ENCODE measurements at regions not wholly inside any gene's neighbourhood (a gene's known extent, or its start where the extent isn't known, plus 50 kb on each side); places are given as distances from the start of the nearest gene placed in this dataset.

GRCh38 chr7:84841809-84842208, 345.0 kb downstream of the SEMA3D start:
- Histone ChIP-seq H3K27ac (no peak overlapping the region), H3K9ac (no peak overlapping the region), H3F3A (ENCODE audit: low read depth) (no peaks in the 10 kb centered on the region), H3K9me3 (ENCODE audit: low read depth) (no peaks in the 10 kb centered on the region), H3K79me2 (ENCODE audit: low read depth) (no peaks in the 10 kb centered on the region), H4K20me1 (ENCODE audit: low read depth) (no peaks in the 10 kb centered on the region), H3K36me3 (no peaks in the 10 kb centered on the region), H3K4me1 (no peaks in the 10 kb centered on the region), H3K27me3 (no peaks in the 10 kb centered on the region), H3K4me3 (no peak overlapping the region), H2AFZ (replicated peaks) (no peak overlapping the region), H3K4me2 (no peak overlapping the region)
- H3K27ac Mint-ChIP-seq: no peak overlapping the region
- no peak for TF ChIP-seq CTCF (IDR thresholded peaks at IDR 0.05)
- TF ChIP-seq EZH2phosphoT487 (IDR thresholded peaks at IDR 0.05): no peak
- TF ChIP-seq EZH2 (IDR thresholded peaks at IDR 0.05): no peak
- no peak overlapping the region for H3K4me3 Mint-ChIP-seq
- no peaks in the 10 kb centered on the region for H3K9me3 Mint-ChIP-seq
- no peaks in the 10 kb centered on the region for H3K36me3 Mint-ChIP-seq
- DNase-seq (ENCODE audit: low spot score): no peak
- no peaks in the 10 kb centered on the region for H3K4me1 Mint-ChIP-seq
- H3K27me3 Mint-ChIP-seq (ENCODE audit: insufficient read depth, low read depth): no peaks in the 10 kb centered on the region

- H3F3A ChIP-seq (ENCODE audit: low read depth): no peaks in the 10 kb centered on the region
- no peaks in the 10 kb centered on the region for H3K79me2 ChIP-seq (ENCODE audit: low read depth)
- Mint-ChIP-seq H3K36me3 (no peaks in the 10 kb centered on the region), H3K27ac (no peak overlapping the region), H3K4me3 (no peak overlapping the region), H3K27me3 (ENCODE audit: insufficient read depth, low read depth) (no peaks in the 10 kb centered on the region), H3K9me3 (no peaks in the 10 kb centered on the region), H3K4me1 (no peaks in the 10 kb centered on the region)
- TF ChIP-seq CTCF (IDR thresholded peaks at IDR 0.05) (no peak), EZH2phosphoT487 (IDR thresholded peaks at IDR 0.05) (no peak), EZH2 (IDR thresholded peaks at IDR 0.05) (no peak)
- H3K9me3 ChIP-seq (ENCODE audit: low read depth): no peaks in the 10 kb centered on the region
- H2AFZ ChIP-seq (replicated peaks): no peak overlapping the region
- H3K9ac ChIP-seq: no peak overlapping the region
- H3K4me3 ChIP-seq: no peak overlapping the region
- no peak overlapping the region for H3K27ac ChIP-seq
- no peaks in the 10 kb centered on the region for H4K20me1 ChIP-seq (ENCODE audit: low read depth)
- no peak for DNase-seq (ENCODE audit: low spot score)
- H3K27me3 ChIP-seq: no peaks in the 10 kb centered on the region
- H3K36me3 ChIP-seq: no peaks in the 10 kb centered on the region
- H3K4me2 ChIP-seq: no peak overlapping the region
- H3K4me1 ChIP-seq: no peaks in the 10 kb centered on the region
Observed at GRCh38 chr7:84838857-84839256, 348.0 kb downstream of the SEMA3D start.

GRCh38 chr7:84837405-84837804, 349.5 kb downstream of the SEMA3D start:
- TF ChIP-seq EZH2 (IDR thresholded peaks at IDR 0.05) (no peak), EZH2phosphoT487 (IDR thresholded peaks at IDR 0.05) (no peak), CTCF (IDR thresholded peaks at IDR 0.05) (no peak)
- Mint-ChIP-seq H3K4me1 (no peaks in the 10 kb centered on the region), H3K9me3 (no peaks in the 10 kb centered on the region), H3K36me3 (no peaks in the 10 kb centered on the region), H3K27me3 (ENCODE audit: insufficient read depth, low read depth) (no peaks in the 10 kb centered on the region), H3K27ac (no peak overlapping the region), H3K4me3 (no peak overlapping the region)
- no peaks in the 10 kb centered on the region for H3K9me3 ChIP-seq (ENCODE audit: low read depth)
- DNase-seq (ENCODE audit: low spot score): no peak
- no peaks in the 10 kb centered on the region for H3K36me3 ChIP-seq
- H3K4me2 ChIP-seq: no peak overlapping the region
- H3F3A ChIP-seq (ENCODE audit: low read depth): no peaks in the 10 kb centered on the region
- H2AFZ ChIP-seq (replicated peaks): no peak overlapping the region
- H3K79me2 ChIP-seq (ENCODE audit: low read depth): no peaks in the 10 kb centered on the region
- H3K9ac ChIP-seq: no peak overlapping the region
- no peaks in the 10 kb centered on the region for H3K27me3 ChIP-seq
- H3K4me3 ChIP-seq: no peak overlapping the region
- H4K20me1 ChIP-seq (ENCODE audit: low read depth): no peaks in the 10 kb centered on the region
- H3K27ac ChIP-seq: no peak overlapping the region
- no peaks in the 10 kb centered on the region for H3K4me1 ChIP-seq

- H3K4me1 Mint-ChIP-seq: no peaks in the 10 kb centered on the region
- no peak overlapping the region for H3K9ac ChIP-seq
- no peaks in the 10 kb centered on the region for H3K9me3 Mint-ChIP-seq
- no peak overlapping the region for H3K27ac Mint-ChIP-seq
- no peak overlapping the region for H3K4me3 Mint-ChIP-seq
- H3K27me3 ChIP-seq: no peaks in the 10 kb centered on the region
- H4K20me1 ChIP-seq (ENCODE audit: low read depth): no peaks in the 10 kb centered on the region
- H3K79me2 ChIP-seq (ENCODE audit: low read depth): no peaks in the 10 kb centered on the region
- no peak for DNase-seq (ENCODE audit: low spot score)
- no peaks in the 10 kb centered on the region for H3K4me1 ChIP-seq
- no peak for TF ChIP-seq CTCF (IDR thresholded peaks at IDR 0.05)
- TF ChIP-seq EZH2phosphoT487 (IDR thresholded peaks at IDR 0.05): no peak
- no peak for TF ChIP-seq EZH2 (IDR thresholded peaks at IDR 0.05)
- peaks cover 2% of the 10 kb centered on the region for H3K27me3 Mint-ChIP-seq (ENCODE audit: insufficient read depth, low read depth)
- H3K4me2 ChIP-seq: no peak overlapping the region
- no peaks in the 10 kb centered on the region for H3K36me3 Mint-ChIP-seq
- H3K9me3 ChIP-seq (ENCODE audit: low read depth): no peaks in the 10 kb centered on the region
- H2AFZ ChIP-seq (replicated peaks): no peak overlapping the region
- no peaks in the 10 kb centered on the region for H3F3A ChIP-seq (ENCODE audit: low read depth)
- H3K4me3 ChIP-seq: no peak overlapping the region
- H3K36me3 ChIP-seq: no peaks in the 10 kb centered on the region
- H3K27ac ChIP-seq: no peak overlapping the region
Observed at GRCh38 chr7:84829719-84830118, 357.1 kb downstream of the SEMA3D start.

All from neural progenitor cell (in vitro differentiated cells).